ENCODE measurements at regions not wholly inside any gene's neighbourhood (a gene's known extent, or its start where the extent isn't known, plus 50 kb on each side); places are given as distances from the start of the nearest gene placed in this dataset.

DNA sequence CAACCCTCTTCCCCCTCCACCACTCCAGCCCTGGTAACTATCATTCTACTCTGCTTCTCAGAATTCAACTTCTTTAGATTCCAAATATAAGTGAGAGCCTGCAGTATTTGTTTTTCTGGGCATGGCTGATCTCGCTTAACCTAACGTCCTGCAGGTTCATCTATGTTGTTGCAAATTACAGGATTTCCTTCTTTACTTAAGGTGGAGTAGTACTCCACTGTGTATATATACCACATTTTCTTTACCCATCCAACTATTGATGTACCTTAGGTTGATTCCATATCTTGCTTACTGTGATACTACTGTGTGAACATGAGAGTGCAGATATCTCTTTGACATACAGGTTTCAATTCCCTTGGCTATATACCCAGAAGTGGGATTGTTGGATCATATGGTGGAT lies 106.3 kb upstream of the ZNF366 start:
- Histone ChIP-seq H3K9ac (ENCODE audit: insufficient read length, low read depth) (no peak overlapping the region), H3K4me1 (ENCODE audit: insufficient read depth, insufficient read length) (no peaks in the 10 kb centered on the region), H3K27me3 (ENCODE audit: insufficient read depth, insufficient read length) (no peaks in the 10 kb centered on the region), H3K9me3 (ENCODE audit: insufficient read depth, low read length) (no peaks in the 10 kb centered on the region), H3K4me3 (ENCODE audit: insufficient read length, low read depth) (no peak overlapping the region), H3K36me3 (ENCODE audit: insufficient read depth, insufficient read length, low read length) (no peaks in the 10 kb centered on the region)
- no peak for DNase-seq (ENCODE audit: low read depth, low spot score)
- TF ChIP-seq YY1 (IDR thresholded peaks at IDR 0.05; ENCODE audit: insufficient read depth, insufficient read length) (no peak), ZNF274 (IDR thresholded peaks at IDR 0.05; ENCODE audit: low read depth, low read length) (no peak), SUZ12 (IDR thresholded peaks at IDR 0.05; ENCODE audit: extremely low read depth, insufficient read depth, insufficient read length) (no peak)

DNA sequence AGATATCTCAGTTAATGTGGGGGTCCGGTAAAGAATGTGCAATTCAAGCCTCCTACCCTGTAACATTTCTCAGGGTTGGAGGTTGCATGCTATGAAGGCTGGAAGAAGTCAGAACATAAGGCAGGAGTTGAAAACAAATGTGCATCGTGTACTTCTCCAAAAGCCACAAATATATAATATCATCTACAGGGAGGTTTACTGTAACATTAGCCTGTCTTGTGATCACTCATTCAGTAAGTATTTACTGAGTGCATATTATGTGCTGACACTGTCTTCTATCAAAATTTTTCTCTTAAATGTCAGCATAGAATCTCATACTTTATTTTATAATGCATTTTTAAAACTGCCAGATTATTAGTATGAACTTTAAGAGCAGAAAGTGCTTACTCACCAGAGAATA lies 105.6 kb upstream of the ZNF366 start:
- TF ChIP-seq YY1 (IDR thresholded peaks at IDR 0.05; ENCODE audit: insufficient read depth, insufficient read length) (no peak), SUZ12 (IDR thresholded peaks at IDR 0.05; ENCODE audit: extremely low read depth, insufficient read depth, insufficient read length) (no peak), ZNF274 (IDR thresholded peaks at IDR 0.05; ENCODE audit: low read depth, low read length) (no peak)

DNA sequence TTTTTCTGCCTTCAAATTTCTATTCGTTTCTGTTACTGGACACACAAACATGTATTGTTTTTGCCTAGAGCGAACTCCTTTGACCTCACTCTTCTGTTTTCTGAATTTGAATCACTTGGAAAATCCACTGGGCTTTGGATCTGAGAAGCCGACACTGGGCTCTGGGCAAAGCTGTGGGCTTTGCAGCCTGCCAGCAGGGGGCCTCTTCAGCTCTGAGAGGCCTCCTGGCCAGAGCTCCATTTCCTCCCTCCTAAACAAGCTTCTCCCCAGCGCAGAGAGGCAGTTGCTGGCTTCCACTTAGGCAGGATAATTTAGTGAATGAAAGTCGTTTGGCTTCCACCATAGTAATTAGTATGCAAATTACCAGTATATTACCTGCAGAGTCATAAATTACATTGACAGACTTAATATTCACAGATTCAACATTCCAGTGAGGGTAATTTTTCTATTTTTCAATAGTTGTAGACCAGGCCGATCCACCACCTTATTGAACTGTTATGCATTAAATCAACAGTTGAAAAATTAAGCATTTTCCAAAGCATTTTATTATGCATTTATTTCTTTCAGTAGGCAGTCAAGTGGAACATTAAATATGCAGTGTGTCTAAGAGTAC lies 104.0 kb upstream of the ZNF366 start:
- Histone ChIP-seq H3K9me3 (ENCODE audit: insufficient read depth, low read length) (no peaks in the 10 kb centered on the region), H3K4me1 (ENCODE audit: insufficient read depth, insufficient read length) (no peaks in the 10 kb centered on the region), H3K36me3 (ENCODE audit: insufficient read depth, insufficient read length, low read length) (no peaks in the 10 kb centered on the region), H3K27me3 (ENCODE audit: insufficient read depth, insufficient read length) (no peaks in the 10 kb centered on the region), H3K9ac (ENCODE audit: insufficient read length, low read depth) (no peak overlapping the region), H3K4me3 (ENCODE audit: insufficient read length, low read depth) (no peak overlapping the region)
- no peak for TF ChIP-seq SUZ12 (IDR thresholded peaks at IDR 0.05; ENCODE audit: extremely low read depth, insufficient read depth, insufficient read length)
- DNase-seq (ENCODE audit: low read depth, low spot score) = peak; percentile 63

More for the DNA sequence above, 105.6 kb upstream of the ZNF366 start:
- Histone ChIP-seq H3K27me3 (ENCODE audit: insufficient read depth, insufficient read length) (no peaks in the 10 kb centered on the region), H3K4me3 (ENCODE audit: insufficient read length, low read depth) (no peak overlapping the region), H3K36me3 (ENCODE audit: insufficient read depth, insufficient read length, low read length) (no peaks in the 10 kb centered on the region), H3K9me3 (ENCODE audit: insufficient read depth, low read length) (no peaks in the 10 kb centered on the region), H3K9ac (ENCODE audit: insufficient read length, low read depth) (no peak overlapping the region), H3K4me1 (ENCODE audit: insufficient read depth, insufficient read length) (no peaks in the 10 kb centered on the region)
- DNase-seq (ENCODE audit: low read depth, low spot score) = no peak

DNA sequence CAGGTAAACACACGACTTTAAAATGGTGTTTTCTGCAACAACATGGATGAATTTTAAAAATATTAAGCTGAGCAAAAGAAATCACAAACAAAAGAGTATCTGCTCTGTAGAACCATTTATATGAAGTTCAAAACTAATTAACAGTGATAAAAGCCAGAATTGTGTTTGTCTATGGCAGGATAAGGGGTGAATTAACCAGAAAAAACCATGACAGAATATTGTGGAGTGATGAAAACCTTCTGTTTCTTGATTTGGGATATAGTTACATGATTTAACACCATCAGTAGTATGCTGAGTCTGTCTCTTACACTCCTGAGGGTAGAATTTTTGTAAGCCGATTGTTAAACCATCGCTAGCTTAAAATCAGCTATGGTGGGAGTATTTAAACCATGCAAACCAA lies 101.7 kb upstream of the ZNF366 start:
- no peaks in the 10 kb centered on the region for H3K36me3 ChIP-seq (ENCODE audit: insufficient read depth, insufficient read length, low read length)
- DNase-seq (ENCODE audit: low read depth, low spot score) = no peak
- H3K4me3 ChIP-seq (ENCODE audit: insufficient read length, low read depth) = no peak overlapping the region
- no peak for TF ChIP-seq ZNF274 (IDR thresholded peaks at IDR 0.05; ENCODE audit: low read depth, low read length)
- no peak for TF ChIP-seq YY1 (IDR thresholded peaks at IDR 0.05; ENCODE audit: insufficient read depth, insufficient read length)
- TF ChIP-seq SUZ12 (IDR thresholded peaks at IDR 0.05; ENCODE audit: extremely low read depth, insufficient read depth, insufficient read length) = no peak
- no peak overlapping the region for H3K9ac ChIP-seq (ENCODE audit: insufficient read length, low read depth)
- no peaks in the 10 kb centered on the region for H3K4me1 ChIP-seq (ENCODE audit: insufficient read depth, insufficient read length)
- H3K9me3 ChIP-seq (ENCODE audit: insufficient read depth, low read length) = no peaks in the 10 kb centered on the region
- no peaks in the 10 kb centered on the region for H3K27me3 ChIP-seq (ENCODE audit: insufficient read depth, insufficient read length)

DNA sequence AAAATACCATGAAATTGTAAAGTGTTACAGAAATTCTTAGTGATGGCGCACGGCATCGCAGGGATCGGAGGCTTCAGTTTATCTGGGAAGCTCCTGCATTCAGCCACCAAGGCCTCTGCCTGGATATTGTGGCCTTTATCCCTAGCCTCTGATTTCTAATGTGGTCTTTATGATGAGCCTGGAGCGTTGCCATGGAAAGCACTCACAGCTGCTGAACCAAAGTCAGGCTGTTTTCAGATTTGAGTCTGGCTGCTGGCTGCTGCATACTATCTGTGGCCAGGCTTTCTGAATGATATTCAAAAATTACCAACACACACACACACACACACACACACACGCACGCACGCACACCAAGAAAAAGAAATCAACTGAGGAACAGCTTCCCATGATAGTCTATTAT lies 101.1 kb upstream of the ZNF366 start:
- DNase-seq (ENCODE audit: low read depth, low spot score) = no peak
- H3K27me3 ChIP-seq (ENCODE audit: insufficient read depth, insufficient read length) = no peaks in the 10 kb centered on the region
- no peak overlapping the region for H3K4me3 ChIP-seq (ENCODE audit: insufficient read length, low read depth)
- no peak overlapping the region for H3K9ac ChIP-seq (ENCODE audit: insufficient read length, low read depth)
- no peaks in the 10 kb centered on the region for H3K4me1 ChIP-seq (ENCODE audit: insufficient read depth, insufficient read length)
- no peaks in the 10 kb centered on the region for H3K36me3 ChIP-seq (ENCODE audit: insufficient read depth, insufficient read length, low read length)
- no peaks in the 10 kb centered on the region for H3K9me3 ChIP-seq (ENCODE audit: insufficient read depth, low read length)
- TF ChIP-seq SUZ12 (IDR thresholded peaks at IDR 0.05; ENCODE audit: extremely low read depth, insufficient read depth, insufficient read length) (no peak), YY1 (IDR thresholded peaks at IDR 0.05; ENCODE audit: insufficient read depth, insufficient read length) (no peak), ZNF274 (IDR thresholded peaks at IDR 0.05; ENCODE audit: low read depth, low read length) (no peak)

DNA sequence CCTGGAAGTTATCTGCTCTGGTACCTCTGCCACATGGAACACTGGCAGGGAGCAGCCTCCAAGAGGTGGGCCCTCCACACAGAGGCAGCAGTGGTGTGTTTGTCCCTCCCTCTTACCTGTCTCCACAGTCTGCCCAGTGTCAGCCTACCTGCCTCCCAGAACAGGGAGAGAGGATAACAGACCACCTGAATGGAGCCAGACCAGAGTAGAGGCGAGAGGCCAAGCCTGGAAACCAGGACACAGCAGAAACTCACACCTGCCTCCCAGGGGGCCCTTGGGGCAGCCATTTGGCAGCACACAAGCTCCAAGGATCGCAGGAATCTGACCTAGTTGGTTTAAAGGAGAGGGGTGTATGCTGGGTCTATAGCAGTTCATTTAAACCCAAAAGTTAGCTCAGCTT lies 100.2 kb upstream of the ZNF366 start:
- Histone ChIP-seq H3K9ac (ENCODE audit: insufficient read length, low read depth) (no peak overlapping the region), H3K4me3 (ENCODE audit: insufficient read length, low read depth) (no peak overlapping the region), H3K9me3 (ENCODE audit: insufficient read depth, low read length) (no peaks in the 10 kb centered on the region), H3K27me3 (ENCODE audit: insufficient read depth, insufficient read length) (no peaks in the 10 kb centered on the region), H3K36me3 (ENCODE audit: insufficient read depth, insufficient read length, low read length) (no peaks in the 10 kb centered on the region), H3K4me1 (ENCODE audit: insufficient read depth, insufficient read length) (no peaks in the 10 kb centered on the region)
- TF ChIP-seq SUZ12 (IDR thresholded peaks at IDR 0.05; ENCODE audit: extremely low read depth, insufficient read depth, insufficient read length) (no peak), ZNF274 (IDR thresholded peaks at IDR 0.05; ENCODE audit: low read depth, low read length) (no peak), YY1 (IDR thresholded peaks at IDR 0.05; ENCODE audit: insufficient read depth, insufficient read length) (no peak)
- no peak for DNase-seq (ENCODE audit: low read depth, low spot score)

DNA sequence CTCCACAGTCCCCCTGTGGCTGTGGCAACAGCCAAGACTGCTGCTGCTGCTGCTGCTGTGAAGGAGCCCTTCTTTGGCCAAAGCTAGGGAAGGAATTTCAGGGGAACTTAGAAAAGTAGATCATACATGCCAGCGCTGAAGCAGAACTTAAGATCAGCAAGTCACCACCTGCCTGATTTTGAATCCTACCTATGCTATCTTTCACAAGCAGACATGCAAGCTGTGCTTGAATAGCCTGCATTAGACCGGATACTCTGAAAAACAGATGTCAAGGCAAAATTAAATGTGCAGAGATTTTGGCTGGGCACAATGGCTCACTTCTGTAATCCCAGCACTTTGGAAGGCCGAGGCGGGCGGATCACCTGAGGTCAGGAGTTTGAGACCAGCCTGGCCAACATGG lies 99.3 kb upstream of the ZNF366 start:
- DNase-seq (ENCODE audit: low read depth, low spot score) = no peak
- Histone ChIP-seq H3K36me3 (ENCODE audit: insufficient read depth, insufficient read length, low read length) (no peaks in the 10 kb centered on the region), H3K9me3 (ENCODE audit: insufficient read depth, low read length) (no peaks in the 10 kb centered on the region; the same call in 1 of the 2 replicates), H3K27me3 (ENCODE audit: insufficient read depth, insufficient read length) (no peaks in the 10 kb centered on the region), H3K4me1 (ENCODE audit: insufficient read depth, insufficient read length) (no peaks in the 10 kb centered on the region), H3K9ac (ENCODE audit: insufficient read length, low read depth) (no peak overlapping the region), H3K4me3 (ENCODE audit: insufficient read length, low read depth) (no peak overlapping the region)
- TF ChIP-seq ZNF274 (IDR thresholded peaks at IDR 0.05; ENCODE audit: low read depth, low read length) (no peak), YY1 (IDR thresholded peaks at IDR 0.05; ENCODE audit: insufficient read depth, insufficient read length) (no peak), SUZ12 (IDR thresholded peaks at IDR 0.05; ENCODE audit: extremely low read depth, insufficient read depth, insufficient read length) (no peak)

Data from NT2/D1 (cell line).